Common myeloid progenitor, CD34-positive (primary cell): ENCODE measurements at regions not wholly inside any gene's neighbourhood (a gene's known extent, or its start where the extent isn't known, plus 50 kb on each side); places are given as distances from the start of the nearest gene placed in this dataset.

ENCODE experiments used
- CTCF ChIA-PET: fragments of 350-600 bp; sonication (Branson Sonifier 250); formaldehyde crosslinking; loops from one replicate; lab custom pipeline; 2021; ENCODE audit warnings: antibody characterized with exemption; lab: Charles Lee
- POLR2A ChIA-PET: fragments of 350-600 bp; sonication (Branson Sonifier 250); formaldehyde crosslinking; loops from one replicate; lab custom pipeline; 2021; ENCODE audit warnings: antibody characterized with exemption; lab: Charles Lee
- DNase-seq, 3 donors: peaks; one replicate each; pipeline versions ENCODE4 v3.0.0 to v3.0.0-alpha.2; 2013
- H3K27ac ChIP-seq, 2 experiments: 1 replicate in 1 of 2; 2 replicates in 1 of 2; pipeline ENCODE4 v1.7.0; 2013; ENCODE audit warnings: inconsistent platforms in 2 of 2, low read length in 2 of 2, mild to moderate bottlenecking in 2 of 2, low read depth in 1 of 2, moderate library complexity in 1 of 2; ENCODE audit not compliant: severe bottlenecking in 2 of 2, insufficient read depth in 1 of 2, poor library complexity in 1 of 2
- H3K27me3 ChIP-seq, 5 experiments: replicated peaks in 2 of 5; 1 replicate in 3 of 5; 2 replicates in 2 of 5; pipeline versions ENCODE4 v1.6.1 to v1.7.0; 2013; ENCODE audit warnings: low read length in 4 of 5, mild to moderate bottlenecking in 2 of 5, moderate library complexity in 2 of 5, inconsistent platforms in 1 of 5; ENCODE audit not compliant: insufficient read depth in 5 of 5, control insufficient read depth in 4 of 5
- H3K36me3 ChIP-seq, 4 experiments: 1 replicate in 2 of 4; 2 replicates in 2 of 4; pipeline versions ENCODE4 v1.6.1 to v1.7.0; 2013; ENCODE audit warnings: low read length in 3 of 4, control low read depth in 1 of 4, mild to moderate bottlenecking in 1 of 4; ENCODE audit not compliant: control insufficient read depth in 4 of 4, insufficient read depth in 4 of 4
- H3K4me1 ChIP-seq, 4 experiments: 1 replicate in 3 of 4; 2 replicates in 1 of 4; pipeline versions ENCODE4 v1.6.1 to v1.7.1; 2013; ENCODE audit warnings: low read length in 3 of 4, mild to moderate bottlenecking in 3 of 4, control low read depth in 1 of 4, inconsistent platforms in 1 of 4, moderate library complexity in 1 of 4; ENCODE audit not compliant: control insufficient read depth in 4 of 4, insufficient read depth in 4 of 4; ENCODE audit errors: control extremely low read depth in 1 of 4
- H3K4me3 ChIP-seq, 7 experiments: 1 replicate in 4 of 7; 2 replicates in 3 of 7; pipeline versions ENCODE4 v1.5.1 to v1.7.0; 2013; ENCODE audit warnings: mild to moderate bottlenecking in 7 of 7, low read length in 6 of 7, moderate library complexity in 6 of 7, inconsistent platforms in 2 of 7, low read depth in 2 of 7, control low read depth in 1 of 7; ENCODE audit not compliant: insufficient read depth in 4 of 7, control insufficient read depth in 1 of 7; ENCODE audit errors: extremely low read depth in 1 of 7
- H3K9me3 ChIP-seq, 5 experiments: 1 replicate in 4 of 5; 2 replicates in 1 of 5; pipeline versions ENCODE4 v1.6.1 to v1.7.1; 2013; ENCODE audit warnings: low read length in 4 of 5, mild to moderate bottlenecking in 2 of 5, inconsistent platforms in 1 of 5, low read depth in 1 of 5, moderate library complexity in 1 of 5; ENCODE audit not compliant: control insufficient read depth in 4 of 5, insufficient read depth in 2 of 5; ENCODE audit errors: control extremely low read depth in 1 of 5
- WGBS: methylation state at CpG from one replicate; pipeline ENCODE4 v1.1.5; 2013; ENCODE audit not compliant: insufficient coverage; 5-methylcytosine and 5-hydroxymethylcytosine counted together

DNA sequence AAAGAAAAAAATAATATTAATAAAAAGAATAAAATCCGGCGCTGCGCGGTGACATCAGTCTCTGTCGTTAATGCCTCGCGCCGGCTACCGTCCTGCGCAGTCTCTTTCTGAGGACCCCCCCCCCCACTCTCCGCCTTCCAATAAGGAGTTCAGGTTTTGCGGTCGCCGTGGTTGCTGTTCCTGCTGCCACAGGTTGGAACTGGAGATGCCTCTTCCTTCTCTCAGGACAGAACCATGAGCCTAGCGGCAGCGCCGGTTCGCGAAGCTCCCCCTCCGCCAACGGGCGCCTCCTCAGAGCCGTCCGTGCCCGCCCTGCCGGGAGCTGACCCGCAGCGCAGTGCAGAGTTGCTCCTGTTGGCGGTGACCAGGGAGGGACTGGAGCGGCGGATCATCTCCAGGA, 2093.4 kb downstream of the TP53TG3F start:
- ChIA-PET CTCF (interaction anchor here (0.6 kb wide), 1 partner anchor 26 kb away, joined by 3 read pairs; no protein-coding TSS in a partner anchor), POLR2A (no interaction called here)
- Histone ChIP-seq H3K27ac (no peak overlapping the region), H3K27me3 (no peaks in the 10 kb centered on the region), H3K9me3 (peaks cover 0 to 2% (median 0%) of the 10 kb centered on the region in 5 experiments), H3K4me3 (no peak overlapping the region), H3K4me1 (no peaks in the 10 kb centered on the region), H3K36me3 (no peaks in the 10 kb centered on the region)
- WGBS = 60% methylated on average over 28 of the region's 31 CpGs
- DNase-seq = no peak

DNA sequence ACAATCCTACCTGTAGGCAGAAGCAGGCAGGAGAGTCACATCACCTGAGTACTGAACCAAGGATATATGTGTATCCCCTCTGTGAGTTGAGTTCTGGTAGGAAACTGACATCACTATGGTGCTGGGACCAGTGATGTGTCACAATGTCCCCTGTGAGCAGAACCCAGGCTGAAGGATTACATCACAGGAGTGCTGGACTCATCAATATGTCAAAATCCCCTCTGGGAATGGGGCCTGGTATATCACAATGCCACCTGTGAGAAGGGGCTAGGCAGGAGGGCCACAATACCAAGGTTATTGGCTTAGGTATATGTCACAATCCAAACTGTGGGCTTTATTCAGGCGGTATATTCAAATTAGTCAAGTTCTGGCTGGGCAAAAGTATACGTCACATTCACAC, 2098.3 kb downstream of the TP53TG3F start:
- H3K36me3 ChIP-seq = no peaks in the 10 kb centered on the region
- ChIA-PET POLR2A (no interaction called here), CTCF (no interaction called here)
- no peak for DNase-seq
- H3K27me3 ChIP-seq = no peaks in the 10 kb centered on the region
- H3K27ac ChIP-seq = no peak overlapping the region
- no peak overlapping the region for H3K4me3 ChIP-seq
- 67% methylated on average over 1 of the region's 2 CpGs for WGBS
- H3K4me1 ChIP-seq = no peaks in the 10 kb centered on the region
- peaks cover 0 to 12% (median 0%) of the 10 kb centered on the region in 5 experiments for H3K9me3 ChIP-seq

DNA sequence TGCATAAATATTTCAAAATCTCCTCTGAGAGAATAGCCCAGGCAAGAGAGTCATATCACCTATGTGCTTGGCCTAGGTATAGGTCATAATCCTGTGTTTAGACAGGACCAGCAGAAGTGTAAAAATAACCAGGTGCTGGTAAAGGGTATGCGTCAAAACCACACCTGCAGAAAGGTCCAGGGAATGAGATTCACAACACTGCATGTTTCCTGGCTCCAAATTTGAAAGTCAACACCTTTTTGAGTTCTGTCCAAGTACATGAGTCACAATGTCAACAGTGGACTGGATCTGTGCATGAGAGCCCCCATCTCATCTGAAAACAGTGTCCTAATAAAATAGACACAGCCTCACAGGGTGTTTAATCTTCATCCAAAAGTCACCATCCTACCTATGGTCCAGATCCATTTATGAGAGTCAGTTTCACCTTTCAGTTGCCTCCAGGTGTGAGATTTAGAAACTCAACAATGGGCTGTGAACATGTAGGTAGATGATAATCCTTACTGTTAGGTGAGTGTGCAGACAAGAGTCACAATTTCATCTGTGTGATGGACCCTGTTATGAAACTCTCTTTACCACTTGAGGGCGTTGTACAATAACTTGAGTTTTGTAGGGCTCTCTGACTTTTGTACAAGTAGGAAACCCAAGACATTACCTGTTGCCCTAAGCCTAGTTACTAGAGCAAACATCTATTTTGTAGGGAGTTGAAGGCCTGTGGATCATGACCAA, 2100.7 kb downstream of the TP53TG3F start:
- no peaks in the 10 kb centered on the region for H3K27me3 ChIP-seq
- H3K36me3 ChIP-seq = no peaks in the 10 kb centered on the region
- DNase-seq = no peak
- whole genome bisulfite sequencing = 82% methylated on average over 2 of the region's 2 CpGs
- H3K9me3 ChIP-seq = peaks cover 0 to 19% (median 0%) of the 10 kb centered on the region in 5 experiments
- ChIA-PET POLR2A (no interaction called here), CTCF (no interaction called here)
- no peaks in the 10 kb centered on the region for H3K4me1 ChIP-seq
- no peak overlapping the region for H3K27ac ChIP-seq
- H3K4me3 ChIP-seq = no peak overlapping the region

DNA sequence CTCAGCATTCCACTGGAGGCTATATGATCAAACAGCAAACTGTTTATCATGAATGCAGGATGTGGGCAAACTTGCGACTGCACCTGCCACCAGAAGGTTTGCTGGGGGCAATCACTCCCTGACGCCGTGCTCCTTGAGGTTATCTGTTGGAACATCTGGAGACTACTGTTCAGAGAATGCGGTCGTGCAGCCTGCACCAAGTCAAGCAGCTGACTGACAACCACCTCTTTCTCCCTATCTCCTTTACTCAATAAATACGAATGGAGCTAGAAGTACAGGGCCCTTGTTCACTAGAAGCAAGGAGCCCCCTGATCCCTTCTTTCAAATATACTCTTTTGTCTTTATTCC, 2101.2 kb downstream of the TP53TG3F start:
- DNase-seq = no peak
- no peaks in the 10 kb centered on the region for H3K36me3 ChIP-seq
- no peaks in the 10 kb centered on the region for H3K27me3 ChIP-seq
- POLR2A ChIA-PET = no interaction called here
- H3K27ac ChIP-seq = no peak overlapping the region
- H3K4me1 ChIP-seq = no peaks in the 10 kb centered on the region
- H3K4me3 ChIP-seq = no peak overlapping the region
- CTCF ChIA-PET = no interaction called here
- peaks cover 0 to 19% (median 0%) of the 10 kb centered on the region in 5 experiments for H3K9me3 ChIP-seq
- WGBS = 71% methylated on average over 6 of the region's 6 CpGs

DNA sequence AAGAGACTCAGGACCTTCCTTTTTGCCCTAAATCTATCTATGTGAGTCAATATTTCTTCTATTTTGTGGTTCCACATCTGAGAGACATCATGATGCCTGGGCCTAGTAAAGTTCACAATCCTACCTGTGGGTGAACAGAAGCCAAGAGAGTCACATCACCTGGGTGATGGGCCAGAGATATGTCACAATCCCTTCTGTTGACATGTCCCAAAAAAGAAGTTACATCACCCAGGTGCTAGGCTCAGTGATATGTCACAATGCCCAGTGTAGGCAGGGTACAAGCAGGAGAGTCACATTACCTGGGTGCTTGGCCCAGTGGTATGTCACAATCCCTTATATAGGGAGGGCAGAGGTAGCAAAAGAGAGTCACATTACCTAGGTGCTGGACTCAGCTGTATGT, 2101.9 kb downstream of the TP53TG3F start:
- POLR2A ChIA-PET = no interaction called here
- H3K4me1 ChIP-seq = no peaks in the 10 kb centered on the region
- H3K36me3 ChIP-seq = no peaks in the 10 kb centered on the region
- H3K27me3 ChIP-seq = no peaks in the 10 kb centered on the region
- peaks cover 0 to 19% (median 0%) of the 10 kb centered on the region in 5 experiments for H3K9me3 ChIP-seq
- no peak overlapping the region for H3K27ac ChIP-seq
- CTCF ChIA-PET = interaction anchor here (1.6 kb wide), 1 partner anchor 20 kb away, joined by 3 read pairs; no protein-coding TSS in a partner anchor
- H3K4me3 ChIP-seq = no peak overlapping the region
- DNase-seq = no peak

DNA sequence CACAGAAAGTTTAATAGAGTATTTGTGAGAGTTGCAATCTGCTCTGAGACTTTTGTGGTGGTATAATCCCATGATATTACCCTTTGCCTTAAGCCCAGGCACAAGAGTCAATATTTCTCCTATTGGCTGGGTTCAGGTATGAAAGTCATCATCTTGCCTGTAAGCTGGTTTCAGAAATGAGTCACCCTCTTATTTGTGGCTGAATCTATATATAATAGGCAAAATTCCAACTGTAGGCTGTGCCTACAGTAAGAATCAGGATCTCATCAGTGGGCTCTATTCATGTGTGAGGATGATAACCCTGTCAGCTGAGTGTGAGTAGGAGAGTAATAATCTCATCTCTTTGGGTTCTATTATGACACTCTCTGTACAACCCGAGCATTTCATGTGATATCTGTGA, 2103.1 kb downstream of the TP53TG3F start:
- DNase-seq = no peak
- no peak overlapping the region for H3K4me3 ChIP-seq
- 50% methylated on average over 1 of the region's 1 CpG for WGBS
- H3K9me3 ChIP-seq = peaks cover 0 to 22% (median 0%) of the 10 kb centered on the region in 5 experiments
- H3K36me3 ChIP-seq = no peaks in the 10 kb centered on the region
- H3K4me1 ChIP-seq = no peaks in the 10 kb centered on the region
- H3K27me3 ChIP-seq = no peaks in the 10 kb centered on the region
- CTCF ChIA-PET = interaction anchor here (1.6 kb wide), 1 partner anchor 19 kb away, joined by 3 read pairs; no protein-coding TSS in a partner anchor
- no peak overlapping the region for H3K27ac ChIP-seq
- POLR2A ChIA-PET = no interaction called here

DNA sequence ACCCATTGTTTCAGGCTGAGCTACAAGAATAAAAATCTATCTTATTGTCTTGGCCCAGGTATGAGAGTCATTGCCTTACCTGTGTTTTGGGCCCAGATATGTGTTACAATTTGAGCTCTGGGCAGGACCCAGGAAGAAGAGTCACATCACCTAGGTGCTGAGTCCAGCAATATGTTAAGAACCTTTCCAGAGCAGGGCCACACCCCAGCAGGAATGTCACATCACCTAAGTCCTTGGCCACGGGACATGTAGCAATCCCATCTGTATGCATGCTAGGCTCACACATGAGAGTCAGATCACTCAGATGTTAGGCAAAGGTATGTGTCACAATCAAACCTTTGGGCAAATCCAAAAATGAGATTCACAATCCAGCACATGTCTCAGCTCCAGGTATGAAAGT, 2103.5 kb downstream of the TP53TG3F start:
- Histone ChIP-seq H3K4me1 (no peaks in the 10 kb centered on the region), H3K4me3 (no peak overlapping the region), H3K36me3 (no peaks in the 10 kb centered on the region), H3K27ac (no peak overlapping the region), H3K9me3 (peaks cover 0 to 19% (median 0%) of the 10 kb centered on the region in 5 experiments), H3K27me3 (no peaks in the 10 kb centered on the region)
- DNase-seq = no peak
- POLR2A ChIA-PET = no interaction called here
- 44% methylated on average over 1 of the region's 1 CpG for WGBS
- CTCF ChIA-PET = interaction anchor here (1.6 kb wide), 1 partner anchor 19 kb away, joined by 3 read pairs; no protein-coding TSS in a partner anchor
